H7 (cell line): ENCODE measurements at regions not wholly inside any gene's neighbourhood (a gene's known extent, or its start where the extent isn't known, plus 50 kb on each side); places are given as distances from the start of the nearest gene placed in this dataset.
A peak's percentile ranks its signal among the peaks of the same experiment; 100 is the strongest.

Experiments used
- DNase-seq: peaks from one replicate; pipeline ENCODE4 v3.0.0; 2012
- H3K27me3 ChIP-seq: 2 replicates; pipeline ENCODE4 v1.6.0; 2011; ENCODE audit warnings: mild to moderate bottlenecking, low read length; ENCODE audit not compliant: control insufficient read depth, insufficient read depth
- H3K36me3 ChIP-seq: replicated peaks from 2 replicates; pipeline ENCODE4 v1.5.1; 2011; ENCODE audit warnings: low read length; ENCODE audit not compliant: control insufficient read depth, insufficient read depth
- H3K4me3 ChIP-seq: 2 replicates; pipeline ENCODE4 v1.5.1; 2011; ENCODE audit warnings: low read depth, mild to moderate bottlenecking, control low read depth, low read length, moderate library complexity; ENCODE audit not compliant: insufficient read depth

- Histone ChIP-seq H3K36me3 (no peaks in the 10 kb centered on the region), H3K27me3 (no peaks in the 10 kb centered on the region), H3K4me3 (no peak overlapping the region)
- DNase-seq = no peak
Measured at GRCh38 chr9:84557751-84558150, 111.8 kb upstream of the NTRK2 start.

DNA sequence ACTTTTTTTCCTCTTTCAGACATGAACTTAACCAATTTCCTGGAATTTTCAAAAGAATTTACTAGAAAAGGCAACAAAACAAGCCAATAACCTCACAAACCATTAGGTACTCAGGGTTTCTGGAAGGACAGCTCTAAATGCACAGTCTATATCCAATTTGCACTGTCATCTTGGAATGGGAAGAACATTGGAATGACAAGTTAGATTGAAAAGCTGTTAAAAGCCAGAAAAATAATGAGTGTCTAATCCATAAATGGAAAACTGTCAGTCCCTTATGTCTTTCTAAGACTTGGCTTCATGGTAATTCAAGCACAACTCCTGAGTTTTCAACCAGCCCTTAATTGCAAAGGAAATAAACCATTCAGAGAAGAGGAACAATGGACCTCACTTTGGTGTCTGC, 105.8 kb upstream of the NTRK2 start:
- Histone ChIP-seq H3K27me3 (no peaks in the 10 kb centered on the region), H3K4me3 (no peak overlapping the region), H3K36me3 (no peaks in the 10 kb centered on the region)
- DNase-seq = no peak

GRCh38 chr9:84567805-84568204, 101.7 kb upstream of the NTRK2 start:
- Histone ChIP-seq H3K4me3 (no peak overlapping the region), H3K36me3 (no peaks in the 10 kb centered on the region), H3K27me3 (no peaks in the 10 kb centered on the region; the same call in 1 of the 2 replicates)
- DNase-seq = no peak

DNA sequence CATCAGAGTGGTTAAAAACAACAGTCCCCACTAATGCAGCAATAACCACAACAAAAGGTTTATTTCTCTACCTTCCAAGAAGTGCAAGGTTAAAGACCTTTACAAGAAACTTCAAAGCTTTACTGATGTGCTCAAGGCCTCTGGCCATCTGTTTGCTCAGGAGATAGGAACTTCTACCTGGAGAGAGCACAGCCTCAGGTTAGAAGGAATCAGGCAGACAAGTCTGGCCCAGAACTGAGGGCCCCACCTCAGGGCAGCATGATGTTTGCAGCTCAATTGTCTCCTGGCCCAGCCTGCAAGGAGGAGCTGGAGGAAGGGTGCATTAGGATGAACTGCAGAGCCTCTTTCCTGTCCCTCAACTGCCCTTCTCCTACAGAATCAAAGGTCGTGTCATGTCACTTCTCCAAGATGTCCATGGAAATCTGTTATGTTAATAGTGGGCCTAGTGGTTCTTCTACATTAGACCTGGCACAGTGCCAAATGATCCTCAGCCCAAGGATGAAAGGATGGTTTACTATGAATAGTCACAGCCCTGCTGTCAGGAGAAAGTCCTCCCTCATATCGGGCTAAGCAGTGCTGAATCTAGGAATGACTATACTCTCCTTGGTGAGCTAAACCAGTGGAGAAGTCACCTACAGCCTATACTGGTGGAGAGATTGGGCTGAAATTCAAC, 98.9 kb upstream of the NTRK2 start:
- DNase-seq = no peak
- Histone ChIP-seq H3K36me3 (no peaks in the 10 kb centered on the region), H3K27me3 (no peaks in the 10 kb centered on the region; the same call in 1 of the 2 replicates), H3K4me3 (no peak overlapping the region)

DNA sequence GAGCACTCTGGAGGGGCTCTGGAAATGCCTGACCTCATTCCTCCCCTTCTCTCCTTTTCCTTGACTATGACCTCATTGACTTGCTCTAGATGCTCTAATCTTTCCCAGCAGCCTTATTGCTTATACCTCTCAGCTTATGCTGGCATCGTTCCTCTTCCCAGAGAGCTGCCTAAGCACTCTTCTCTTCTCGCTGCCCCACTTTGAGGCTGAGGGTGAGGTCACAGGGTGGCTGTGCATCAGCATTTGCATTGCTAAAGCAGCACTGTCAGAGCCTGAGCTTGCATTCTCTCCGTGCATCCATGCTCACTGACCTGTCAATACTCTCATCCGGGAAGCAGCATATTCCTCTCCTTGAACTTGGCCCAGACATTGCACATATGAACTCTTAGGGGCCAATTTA, 96.4 kb upstream of the NTRK2 start:
- Histone ChIP-seq H3K4me3 (no peak overlapping the region), H3K36me3 (no peaks in the 10 kb centered on the region), H3K27me3 (no peaks in the 10 kb centered on the region; the same call in 1 of the 2 replicates)
- DNase-seq = peak; percentile 39

GRCh38 chr9:84575705-84576104, 93.8 kb upstream of the NTRK2 start:
- H3K36me3 ChIP-seq = no peaks in the 10 kb centered on the region
- DNase-seq = no peak
- H3K27me3 ChIP-seq = no peaks in the 10 kb centered on the region; the same call in 1 of the 2 replicates
- no peak overlapping the region for H3K4me3 ChIP-seq

DNA sequence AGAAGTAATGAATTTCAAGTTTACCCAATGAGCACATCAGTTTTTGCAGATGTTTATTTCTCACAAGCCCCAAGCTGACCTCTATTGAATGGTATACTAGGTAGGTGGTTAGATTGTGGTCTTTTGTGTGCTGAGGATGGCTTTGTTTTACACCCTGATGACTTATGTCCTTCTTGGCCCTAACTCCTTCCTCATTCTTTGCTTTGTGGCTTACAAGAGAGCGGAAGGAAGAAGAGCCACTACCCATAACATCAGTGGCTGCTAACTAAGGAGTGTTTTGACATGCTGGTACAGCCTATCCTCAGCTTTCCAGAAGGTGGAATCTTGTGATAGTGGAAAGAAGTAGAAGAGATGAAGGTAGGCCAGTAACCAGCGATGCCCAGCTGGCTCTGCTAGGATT, 85.7 kb upstream of the NTRK2 start:
- DNase-seq = no peak
- Histone ChIP-seq H3K36me3 (no peaks in the 10 kb centered on the region), H3K27me3 (no peaks in the 10 kb centered on the region), H3K4me3 (no peak overlapping the region)

GRCh38 chr9:84586662-84587061, 82.9 kb upstream of the NTRK2 start:
- H3K4me3 ChIP-seq = no peak overlapping the region
- no peaks in the 10 kb centered on the region for H3K27me3 ChIP-seq
- no peak for DNase-seq
- no peaks in the 10 kb centered on the region for H3K36me3 ChIP-seq

GRCh38 chr9:84587153-84587552, 82.4 kb upstream of the NTRK2 start:
- H3K4me3 ChIP-seq = no peak overlapping the region
- DNase-seq = no peak

DNA sequence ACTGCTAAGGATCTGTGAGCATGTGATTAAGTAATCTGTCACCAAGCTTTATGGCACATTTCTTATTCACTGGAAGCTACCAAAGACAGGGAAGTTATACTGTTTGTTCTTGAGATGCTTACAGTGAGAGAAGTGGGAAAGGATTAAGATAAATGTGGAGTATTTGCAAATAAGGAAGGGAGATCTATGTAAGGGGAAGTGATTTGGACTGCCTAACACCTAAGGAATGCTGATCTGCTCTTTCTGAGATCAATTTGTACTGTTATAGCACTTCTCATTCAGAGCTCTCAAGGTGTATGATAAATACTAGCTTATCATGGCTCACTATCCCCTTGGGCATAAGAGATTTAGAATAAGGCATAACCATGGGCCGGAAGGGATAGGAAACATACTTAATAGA, 80.0 kb upstream of the NTRK2 start:
- Histone ChIP-seq H3K27me3 (no peaks in the 10 kb centered on the region), H3K36me3 (no peaks in the 10 kb centered on the region), H3K4me3 (no peak overlapping the region)
- no peak for DNase-seq

More at GRCh38 chr9:84587153-84587552, 82.4 kb upstream of the NTRK2 start:
- no peaks in the 10 kb centered on the region for H3K36me3 ChIP-seq
- no peaks in the 10 kb centered on the region for H3K27me3 ChIP-seq

DNA sequence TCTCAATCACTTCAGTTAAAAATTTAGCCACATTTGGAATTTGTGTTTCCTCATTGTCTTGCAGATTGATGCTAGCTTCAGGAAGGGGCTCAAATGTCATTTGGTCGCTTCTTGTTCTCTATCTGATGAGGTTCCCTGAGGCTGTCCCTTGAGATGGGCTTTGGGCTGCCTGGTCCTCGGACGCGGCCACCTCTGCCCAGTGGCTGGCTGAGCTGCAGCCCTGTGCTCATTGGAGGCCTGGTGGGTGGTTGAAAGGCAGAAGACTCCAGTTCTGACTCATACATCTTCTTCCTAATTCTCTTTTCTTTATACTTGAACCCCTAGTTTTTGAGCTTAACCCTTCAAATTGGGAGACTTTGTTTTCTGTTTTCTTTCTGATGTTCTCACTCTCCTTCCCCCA, 78.8 kb upstream of the NTRK2 start:
- Histone ChIP-seq H3K36me3 (no peaks in the 10 kb centered on the region), H3K4me3 (no peak overlapping the region), H3K27me3 (no peaks in the 10 kb centered on the region)
- DNase-seq = no peak

GRCh38 chr9:84592918-84593317, 76.6 kb upstream of the NTRK2 start:
- Histone ChIP-seq H3K27me3 (no peaks in the 10 kb centered on the region), H3K4me3 (no peak overlapping the region), H3K36me3 (no peaks in the 10 kb centered on the region)
- no peak for DNase-seq

DNA sequence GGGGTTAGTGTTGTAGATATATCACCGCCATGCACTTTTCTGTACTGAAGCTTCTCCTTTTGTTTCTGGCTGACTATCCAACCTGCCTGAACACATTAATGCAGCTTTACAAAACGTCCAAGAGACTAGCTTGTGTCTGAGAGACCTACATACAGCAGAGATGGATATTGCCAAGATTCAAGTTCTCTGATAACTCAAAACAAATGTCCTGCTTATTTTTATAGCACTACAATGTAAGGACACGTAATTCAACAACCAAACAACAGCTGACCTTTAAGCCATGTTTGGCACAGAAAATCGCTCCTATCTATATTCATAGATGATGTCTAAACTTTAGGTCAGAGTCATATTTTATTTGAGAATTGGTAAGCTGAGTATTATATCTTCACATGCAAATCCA, 76.2 kb upstream of the NTRK2 start:
- Histone ChIP-seq H3K27me3 (no peaks in the 10 kb centered on the region), H3K36me3 (no peaks in the 10 kb centered on the region), H3K4me3 (no peak overlapping the region)
- DNase-seq = no peak

- DNase-seq = no peak
- H3K36me3 ChIP-seq = no peaks in the 10 kb centered on the region
- H3K4me3 ChIP-seq = no peak overlapping the region
- H3K27me3 ChIP-seq = no peaks in the 10 kb centered on the region
Measured at GRCh38 chr9:84597131-84597530, 72.4 kb upstream of the NTRK2 start.

DNA sequence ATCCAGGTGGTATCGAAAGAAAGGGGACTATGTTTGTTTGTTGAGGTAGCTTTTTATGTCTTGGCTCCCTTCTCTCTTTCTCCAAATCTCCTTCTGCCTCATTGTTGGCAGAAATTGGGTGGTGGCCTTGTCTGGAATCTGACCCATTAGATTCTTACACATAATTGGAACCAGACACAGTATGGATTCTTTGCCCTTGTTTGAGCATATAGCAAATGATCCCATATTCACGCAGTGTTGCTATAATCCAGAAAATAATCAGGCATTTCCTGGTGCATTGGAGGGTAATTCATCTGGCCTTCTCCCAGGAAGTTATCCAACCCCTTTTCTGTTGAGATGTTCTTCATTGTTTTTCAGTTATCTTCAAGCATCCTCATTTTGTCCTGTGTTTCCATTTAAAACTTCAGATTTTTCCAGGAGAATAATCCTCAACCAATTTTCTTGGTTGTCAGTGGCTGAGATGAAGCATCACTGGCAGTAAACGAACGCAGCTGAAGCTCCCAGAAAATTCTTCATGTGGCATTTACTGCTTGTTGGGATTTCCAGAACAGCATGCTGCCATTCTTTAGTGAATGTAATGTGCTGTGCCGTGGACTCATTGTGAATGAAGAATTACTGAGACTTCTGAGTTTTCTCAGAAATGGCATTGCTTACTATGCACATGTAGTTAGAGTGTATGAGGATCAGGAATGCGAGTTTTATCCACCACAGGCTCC, 70.5 kb upstream of the NTRK2 start:
- no peaks in the 10 kb centered on the region for H3K27me3 ChIP-seq
- H3K36me3 ChIP-seq = no peaks in the 10 kb centered on the region
- no peak for DNase-seq
- H3K4me3 ChIP-seq = no peak overlapping the region
